ENCODE measurements at regions not wholly inside any gene's neighbourhood (a gene's known extent, or its start where the extent isn't known, plus 50 kb on each side); places are given as distances from the start of the nearest gene placed in this dataset.

- peak overlapping the region; percentile 36 for H3K27ac ChIP-seq
- TF ChIP-seq CTCF (conservative IDR thresholded peaks at IDR 0.05), result no peak
Observed at GRCh38 chr4:60366661-60367060, 833.5 kb upstream of the ADGRL3 start.

GRCh38 chr4:60368986-60369385, 831.1 kb upstream of the ADGRL3 start:
- no peak for TF ChIP-seq CTCF (conservative IDR thresholded peaks at IDR 0.05)
- H3K27ac ChIP-seq, result no peak overlapping the region

GRCh38 chr4:60378010-60378409, 822.1 kb upstream of the ADGRL3 start:
- peak overlapping the region; percentile 81 for H3K27ac ChIP-seq

GRCh38 chr4:60384516-60384915, 815.6 kb upstream of the ADGRL3 start:
- TF ChIP-seq CTCF (conservative IDR thresholded peaks at IDR 0.05), result no peak
- H3K27ac ChIP-seq, result peak overlapping the region; percentile 56; the same call in 1 of the 2 replicates

More at GRCh38 chr4:60378010-60378409, 822.1 kb upstream of the ADGRL3 start:
- no peak for TF ChIP-seq CTCF (conservative IDR thresholded peaks at IDR 0.05)

- no peak overlapping the region for H3K27ac ChIP-seq
- no peak for TF ChIP-seq CTCF (conservative IDR thresholded peaks at IDR 0.05)
Observed at GRCh38 chr4:60389633-60390032, 810.5 kb upstream of the ADGRL3 start.

- no peak for TF ChIP-seq CTCF (conservative IDR thresholded peaks at IDR 0.05)
Observed at GRCh38 chr4:60396341-60397049, 803.6 kb upstream of the ADGRL3 start.

GRCh38 chr4:60400593-60400992, 799.5 kb upstream of the ADGRL3 start:
- no peak overlapping the region for H3K27ac ChIP-seq
- TF ChIP-seq CTCF (conservative IDR thresholded peaks at IDR 0.05), result no peak

More at GRCh38 chr4:60396341-60397049, 803.6 kb upstream of the ADGRL3 start:
- H3K27ac ChIP-seq, result no peak overlapping the region
